HepG2 (cell line): ENCODE measurements at regions not wholly inside any gene's neighbourhood (a gene's known extent, or its start where the extent isn't known, plus 50 kb on each side); places are given as distances from the start of the nearest gene placed in this dataset.

Experiments used
- AGO1 ChIP-seq: fragments of 200-400 bp; formaldehyde crosslinking; IDR thresholded peaks from 2 replicates; pipeline ENCODE4 v1.6.1; 2017; ENCODE audit warnings: mild to moderate bottlenecking, low read depth, low read length, moderate library complexity; ENCODE audit not compliant: poor library complexity, severe bottlenecking
- EZH2 ChIP-seq: conservative IDR thresholded peaks from 2 replicates; pipeline ENCODE4 v1.6.1; 2012; ENCODE audit warnings: mild to moderate bottlenecking, low read depth, low read length, moderate library complexity
- GABPA ChIP-seq, 2 experiments: IDR thresholded peaks; 2 replicates each; pipeline ENCODE4 v1.6.1; 2011 to 2016; ENCODE audit warnings: low read depth in 2 of 2, low read length in 1 of 2, missing biosample characterization in 1 of 2, missing genetic modification characterization in 1 of 2
- HNF4G ChIP-seq, 2 experiments: sonication (generic) in 1 of 2; formaldehyde crosslinking in 1 of 2; IDR thresholded peaks; 2 replicates each; pipeline versions ENCODE4 v1.4.0 to v1.6.1; 2011 to 2020; ENCODE audit warnings: borderline replicate concordance in 2 of 2, low read depth in 2 of 2, mild to moderate bottlenecking in 2 of 2, low read length in 1 of 2, missing genetic modification reagents in 1 of 2, moderate library complexity in 1 of 2
- KDM4B ChIP-seq: sonication (generic); formaldehyde crosslinking; IDR thresholded peaks from 2 replicates; pipeline ENCODE4 v1.4.0; 2020; ENCODE audit warnings: missing genetic modification reagents
- PPARG ChIP-seq: conservative IDR thresholded peaks from 2 replicates; pipeline ENCODE4 v1.6.1; 2016; ENCODE audit warnings: missing biosample characterization, missing genetic modification reagents
- SIN3A ChIP-seq: IDR thresholded peaks from 2 replicates; pipeline ENCODE4 v1.6.1; 2011; ENCODE audit warnings: low read depth, mild to moderate bottlenecking, control low read depth, low read length, borderline replicate concordance
- ZFP36 ChIP-seq: fragments of 150-350 bp; IDR thresholded peaks from 2 replicates; pipeline ENCODE4 v1.6.1; 2018; ENCODE audit warnings: borderline replicate concordance, low read length, low read depth; ENCODE audit not compliant: partially characterized antibody
- ZNF460 ChIP-seq: sonication (generic); formaldehyde crosslinking; IDR thresholded peaks from 2 replicates; pipeline ENCODE4 v1.5.1; 2020; ENCODE audit warnings: missing genetic modification reagents, mild to moderate bottlenecking, borderline replicate concordance
- TF ChIP-seq, protein P1 (sequence below): sonication (generic); formaldehyde crosslinking; IDR thresholded peaks from 2 replicates; pipeline ENCODE4 v1.5.0; 2020; ENCODE audit warnings: mild to moderate bottlenecking, missing genetic modification reagents, moderate library complexity
- TF ChIP-seq, protein P2 (sequence below): sonication (generic); formaldehyde crosslinking; IDR thresholded peaks from 2 replicates; pipeline ENCODE4 v1.4.0; 2020; ENCODE audit warnings: missing genetic modification reagents
- TF ChIP-seq, protein P3 (sequence below): sonication (generic); formaldehyde crosslinking; IDR thresholded peaks from 2 replicates; pipeline ENCODE4 v1.5.0; 2020; ENCODE audit warnings: missing genetic modification reagents

GRCh38 chrX:55867708-55868107, 150.2 kb downstream of the RRAGB start:
- TF ChIP-seq, protein P1, sequence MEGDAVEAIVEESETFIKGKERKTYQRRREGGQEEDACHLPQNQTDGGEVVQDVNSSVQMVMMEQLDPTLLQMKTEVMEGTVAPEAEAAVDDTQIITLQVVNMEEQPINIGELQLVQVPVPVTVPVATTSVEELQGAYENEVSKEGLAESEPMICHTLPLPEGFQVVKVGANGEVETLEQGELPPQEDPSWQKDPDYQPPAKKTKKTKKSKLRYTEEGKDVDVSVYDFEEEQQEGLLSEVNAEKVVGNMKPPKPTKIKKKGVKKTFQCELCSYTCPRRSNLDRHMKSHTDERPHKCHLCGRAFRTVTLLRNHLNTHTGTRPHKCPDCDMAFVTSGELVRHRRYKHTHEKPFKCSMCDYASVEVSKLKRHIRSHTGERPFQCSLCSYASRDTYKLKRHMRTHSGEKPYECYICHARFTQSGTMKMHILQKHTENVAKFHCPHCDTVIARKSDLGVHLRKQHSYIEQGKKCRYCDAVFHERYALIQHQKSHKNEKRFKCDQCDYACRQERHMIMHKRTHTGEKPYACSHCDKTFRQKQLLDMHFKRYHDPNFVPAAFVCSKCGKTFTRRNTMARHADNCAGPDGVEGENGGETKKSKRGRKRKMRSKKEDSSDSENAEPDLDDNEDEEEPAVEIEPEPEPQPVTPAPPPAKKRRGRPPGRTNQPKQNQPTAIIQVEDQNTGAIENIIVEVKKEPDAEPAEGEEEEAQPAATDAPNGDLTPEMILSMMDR (CRISPR knock-in tag), result no peak
- TF ChIP-seq ZNF460 (CRISPR knock-in tag) (no peak), ZFP36 (no peak), SIN3A (no peak), GABPA (IDR thresholded peaks at IDR 0.05; ENCODE audit: low read depth, low read length) (no peak), GABPA (CRISPR knock-in tag; IDR thresholded peaks at IDR 0.05; ENCODE audit: low read depth) (no peak), KDM4B (CRISPR knock-in tag) (no peak), AGO1 (no peak), PPARG (CRISPR knock-in tag) (no peak), EZH2 (no peak), HNF4G (IDR thresholded peaks at IDR 0.05; ENCODE audit: borderline replicate concordance, low read depth, low read length) (no peak), HNF4G (CRISPR knock-in tag; IDR thresholded peaks at IDR 0.05; ENCODE audit: borderline replicate concordance, low read depth) (no peak)
- TF ChIP-seq, protein P2, sequence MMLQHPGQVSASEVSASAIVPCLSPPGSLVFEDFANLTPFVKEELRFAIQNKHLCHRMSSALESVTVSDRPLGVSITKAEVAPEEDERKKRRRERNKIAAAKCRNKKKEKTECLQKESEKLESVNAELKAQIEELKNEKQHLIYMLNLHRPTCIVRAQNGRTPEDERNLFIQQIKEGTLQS (CRISPR knock-in tag), result no peak
- TF ChIP-seq, protein P3, sequence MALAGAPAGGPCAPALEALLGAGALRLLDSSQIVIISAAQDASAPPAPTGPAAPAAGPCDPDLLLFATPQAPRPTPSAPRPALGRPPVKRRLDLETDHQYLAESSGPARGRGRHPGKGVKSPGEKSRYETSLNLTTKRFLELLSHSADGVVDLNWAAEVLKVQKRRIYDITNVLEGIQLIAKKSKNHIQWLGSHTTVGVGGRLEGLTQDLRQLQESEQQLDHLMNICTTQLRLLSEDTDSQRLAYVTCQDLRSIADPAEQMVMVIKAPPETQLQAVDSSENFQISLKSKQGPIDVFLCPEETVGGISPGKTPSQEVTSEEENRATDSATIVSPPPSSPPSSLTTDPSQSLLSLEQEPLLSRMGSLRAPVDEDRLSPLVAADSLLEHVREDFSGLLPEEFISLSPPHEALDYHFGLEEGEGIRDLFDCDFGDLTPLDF (CRISPR knock-in tag), result no peak
